HG03439 (cell line): ENCODE measurements at regions not wholly inside any gene's neighbourhood (a gene's known extent, or its start where the extent isn't known, plus 50 kb on each side); places are given as distances from the start of the nearest gene placed in this dataset.
A peak's percentile ranks its signal among the peaks of the same experiment; 100 is the strongest.
"Not testable (repeated sequence)": the region's sequence is repeated elsewhere in the genome, so short reads cannot be mapped to it uniquely, and the experiment has no call there.

ENCODE experiments used
- ATAC-seq: cut with Tn5 transposase; IDR thresholded peaks from one replicate; pipeline ENCODE4 v1.9.1; 2021; ENCODE audit warnings: mild to moderate bottlenecking, moderate library complexity; ENCODE audit not compliant: unreplicated experiment

- not testable (repeated sequence) for ATAC-seq
Measured at GRCh38 chr5:177664737-177665136, 64.8 kb downstream of the B4GALT7 start.

GRCh38 chr5:177665172-177665571 is 65.2 kb downstream of the B4GALT7 start:
- not testable (repeated sequence) for ATAC-seq

- not testable (repeated sequence) for ATAC-seq
Measured at GRCh38 chr5:177665960-177666359, 66.0 kb downstream of the B4GALT7 start.

- ATAC-seq = peak; percentile 36
Measured at GRCh38 chr5:177671035-177671754, 71.3 kb downstream of the B4GALT7 start.

GRCh38 chr5:177671755-177672690 is 72.1 kb downstream of the B4GALT7 start:
- peak; percentile 88 for ATAC-seq
